Loucy (cell line): ENCODE measurements at regions not wholly inside any gene's neighbourhood (a gene's known extent, or its start where the extent isn't known, plus 50 kb on each side); places are given as distances from the start of the nearest gene placed in this dataset.

Experiments used
- CTCF ChIP-seq: fragments of 200-600 bp; sonication (generic); conservative IDR thresholded peaks from 2 replicates; pipeline ENCODE4 v1.5.1; 2014; ENCODE audit warnings: mild to moderate bottlenecking, antibody characterized with exemption, low read length
- EZH2phosphoT487 ChIP-seq: fragments of 200-600 bp; IDR thresholded peaks from 2 replicates; pipeline ENCODE4 v1.6.1; 2018; ENCODE audit warnings: antibody characterized with exemption, mild to moderate bottlenecking, moderate library complexity, borderline replicate concordance

GRCh38 chr2:19632403-19632991 lies 269.3 kb downstream of the TTC32 start:
- TF ChIP-seq CTCF = no peak
- no peak for TF ChIP-seq EZH2phosphoT487
